Mammary epithelial cell (primary cell): ENCODE measurements at regions not wholly inside any gene's neighbourhood (a gene's known extent, or its start where the extent isn't known, plus 50 kb on each side); places are given as distances from the start of the nearest gene placed in this dataset.

Experiments
- EZH2 ChIP-seq: IDR thresholded peaks from 2 replicates; pipeline ENCODE4 v1.6.1; 2012; ENCODE audit warnings: low read length, inconsistent platforms, borderline replicate concordance
- TF ChIP-seq, protein P1 (sequence below), 2 donors: IDR thresholded peaks in 1 of 2; conservative IDR thresholded peaks in 1 of 2; 2 replicates each; pipeline ENCODE4 v1.5.1; 2011 to 2012; ENCODE audit warnings: inconsistent platforms in 2 of 2, low read length in 2 of 2, mild to moderate bottlenecking in 2 of 2, control low read depth in 1 of 2, low read depth in 1 of 2; ENCODE audit not compliant: insufficient read depth in 1 of 2; ENCODE audit errors: extremely low read depth in 1 of 2

GRCh38 chr2:14530506-14530905, 102.0 kb upstream of the LRATD1 start:
- TF ChIP-seq, protein P1, sequence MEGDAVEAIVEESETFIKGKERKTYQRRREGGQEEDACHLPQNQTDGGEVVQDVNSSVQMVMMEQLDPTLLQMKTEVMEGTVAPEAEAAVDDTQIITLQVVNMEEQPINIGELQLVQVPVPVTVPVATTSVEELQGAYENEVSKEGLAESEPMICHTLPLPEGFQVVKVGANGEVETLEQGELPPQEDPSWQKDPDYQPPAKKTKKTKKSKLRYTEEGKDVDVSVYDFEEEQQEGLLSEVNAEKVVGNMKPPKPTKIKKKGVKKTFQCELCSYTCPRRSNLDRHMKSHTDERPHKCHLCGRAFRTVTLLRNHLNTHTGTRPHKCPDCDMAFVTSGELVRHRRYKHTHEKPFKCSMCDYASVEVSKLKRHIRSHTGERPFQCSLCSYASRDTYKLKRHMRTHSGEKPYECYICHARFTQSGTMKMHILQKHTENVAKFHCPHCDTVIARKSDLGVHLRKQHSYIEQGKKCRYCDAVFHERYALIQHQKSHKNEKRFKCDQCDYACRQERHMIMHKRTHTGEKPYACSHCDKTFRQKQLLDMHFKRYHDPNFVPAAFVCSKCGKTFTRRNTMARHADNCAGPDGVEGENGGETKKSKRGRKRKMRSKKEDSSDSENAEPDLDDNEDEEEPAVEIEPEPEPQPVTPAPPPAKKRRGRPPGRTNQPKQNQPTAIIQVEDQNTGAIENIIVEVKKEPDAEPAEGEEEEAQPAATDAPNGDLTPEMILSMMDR (conservative IDR thresholded peaks at IDR 0.05 in 1 of 2, IDR thresholded peaks at IDR 0.05 in 1 of 2; ENCODE audit: extremely low read depth in 1 of 2, insufficient read depth in 1 of 2, low read depth in 1 of 2, low read length in 2 of 2) = no peak
- TF ChIP-seq EZH2 = no peak
